ENCODE measurements at regions not wholly inside any gene's neighbourhood (a gene's known extent, or its start where the extent isn't known, plus 50 kb on each side); places are given as distances from the start of the nearest gene placed in this dataset.

DNA sequence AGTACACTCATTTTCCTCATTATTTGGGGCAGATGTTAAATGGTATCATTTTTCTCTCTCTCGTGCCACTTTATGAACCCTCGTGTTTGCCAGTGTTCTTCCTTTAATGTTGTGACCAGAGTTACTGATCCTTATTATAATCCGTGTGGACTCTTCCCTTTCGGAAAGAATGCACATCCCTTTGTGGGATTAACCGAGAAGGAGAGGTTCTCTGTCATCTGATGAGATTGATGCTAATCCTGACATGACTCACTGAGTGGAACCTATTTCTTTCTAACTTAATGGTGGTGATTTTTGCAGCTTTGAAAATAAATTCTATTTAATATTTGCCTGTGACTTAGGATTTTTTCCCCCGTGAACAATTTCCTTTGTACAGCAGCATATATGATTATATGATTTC lies 300.0 kb upstream of the MAN1A1 start:
- Histone ChIP-seq H3K9me3 (ENCODE audit: control insufficient read depth, insufficient read depth, low read length) (no peaks in the 10 kb centered on the region), H3K56ac (ENCODE audit: extremely low read depth, insufficient read depth, low read length) (no peak overlapping the region), H2AK5ac (ENCODE audit: low read depth, low read length) (no peak overlapping the region), H3K27ac (ENCODE audit: insufficient read depth, low read length) (no peak overlapping the region), H3K79me1 (ENCODE audit: low read depth in 1 of 2, low read length in 2 of 2) (no peaks in the 10 kb centered on the region), H4K20me1 (ENCODE audit: insufficient read depth, low read length) (no peaks in the 10 kb centered on the region), H3K4me1 (ENCODE audit: control insufficient read depth, insufficient read depth, low read length) (no peaks in the 10 kb centered on the region), H3K4me2 (ENCODE audit: low read depth, low read length) (no peak overlapping the region), H3K23ac (ENCODE audit: low read depth, low read length) (no peak overlapping the region), H3K4me3 (ENCODE audit: insufficient read depth, low read depth, low read length) (no peak overlapping the region), H2BK20ac (ENCODE audit: low read depth, low read length) (no peak overlapping the region), H3K9ac (ENCODE audit: low read depth, low read length) (no peak overlapping the region), H2BK120ac (ENCODE audit: low read depth, low read length) (no peak overlapping the region), H4K5ac (ENCODE audit: low read depth, low read length) (no peak overlapping the region), H3K14ac (replicated peaks; ENCODE audit: low read depth, low read length) (no peak overlapping the region), H4K91ac (ENCODE audit: insufficient read depth, low read depth, low read length) (no peak overlapping the region), H3K27me3 (ENCODE audit: control insufficient read depth, insufficient read depth, low read length) (no peaks in the 10 kb centered on the region), H4K8ac (ENCODE audit: low read depth in 2 of 2, low read length in 2 of 2) (no peak overlapping the region), H3K36me3 (ENCODE audit: control insufficient read depth, insufficient read depth, low read length) (no peaks in the 10 kb centered on the region), H3K4ac (ENCODE audit: low read depth, low read length) (no peak overlapping the region), H2AFZ (replicated peaks; ENCODE audit: low read length, poor library complexity) (no peak overlapping the region), H3K18ac (ENCODE audit: low read depth, low read length) (no peak overlapping the region), H2AK9ac (replicated peaks; ENCODE audit: low read depth, low read length, poor library complexity) (no peak overlapping the region), H2BK5ac (ENCODE audit: low read depth, low read length, poor library complexity, severe bottlenecking) (no peak overlapping the region), H3K9me1 (ENCODE audit: insufficient read depth, low read length) (no peaks in the 10 kb centered on the region), H2BK15ac (ENCODE audit: low read depth, low read length) (no peak overlapping the region)
- dilution Hi-C loops (cut with HindIII; ENCODE audit: low sequenced_read_pairs, unreplicated experiment) = no loop called here
- TF ChIP-seq MAZ (IDR thresholded peaks at IDR 0.05; ENCODE audit: borderline replicate concordance, low read depth, low read length) (no peak), BHLHE40 (IDR thresholded peaks at IDR 0.05; ENCODE audit: low read depth, low read length) (no peak), NFE2L2 (IDR thresholded peaks at IDR 0.05; ENCODE audit: low read depth, low read length) (no peak), SMC3 (IDR thresholded peaks at IDR 0.05; ENCODE audit: low read depth, low read length) (no peak), RAD21 (IDR thresholded peaks at IDR 0.05; ENCODE audit: low read length) (no peak), CEBPB (IDR thresholded peaks at IDR 0.05; ENCODE audit: low read depth, low read length) (no peak)
- TF ChIP-seq, protein P1, sequence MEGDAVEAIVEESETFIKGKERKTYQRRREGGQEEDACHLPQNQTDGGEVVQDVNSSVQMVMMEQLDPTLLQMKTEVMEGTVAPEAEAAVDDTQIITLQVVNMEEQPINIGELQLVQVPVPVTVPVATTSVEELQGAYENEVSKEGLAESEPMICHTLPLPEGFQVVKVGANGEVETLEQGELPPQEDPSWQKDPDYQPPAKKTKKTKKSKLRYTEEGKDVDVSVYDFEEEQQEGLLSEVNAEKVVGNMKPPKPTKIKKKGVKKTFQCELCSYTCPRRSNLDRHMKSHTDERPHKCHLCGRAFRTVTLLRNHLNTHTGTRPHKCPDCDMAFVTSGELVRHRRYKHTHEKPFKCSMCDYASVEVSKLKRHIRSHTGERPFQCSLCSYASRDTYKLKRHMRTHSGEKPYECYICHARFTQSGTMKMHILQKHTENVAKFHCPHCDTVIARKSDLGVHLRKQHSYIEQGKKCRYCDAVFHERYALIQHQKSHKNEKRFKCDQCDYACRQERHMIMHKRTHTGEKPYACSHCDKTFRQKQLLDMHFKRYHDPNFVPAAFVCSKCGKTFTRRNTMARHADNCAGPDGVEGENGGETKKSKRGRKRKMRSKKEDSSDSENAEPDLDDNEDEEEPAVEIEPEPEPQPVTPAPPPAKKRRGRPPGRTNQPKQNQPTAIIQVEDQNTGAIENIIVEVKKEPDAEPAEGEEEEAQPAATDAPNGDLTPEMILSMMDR (conservative IDR thresholded peaks at IDR 0.05; ENCODE audit: low read depth, low read length) = no peak
- in situ Hi-C loops (cut with MboI; ENCODE audit: low sequenced_read_pairs) = no loop called here
- ChIA-PET POLR2A (ENCODE audit: unreplicated experiment) (no interaction called here), CTCF (no interaction called here)
- no peak for ATAC-seq (ENCODE audit: low read depth)
- 100% methylated on average over 2 of the region's 6 CpGs; no CpG with 5 or more reads in 1 of the 2 experiments for WGBS, 2 experiments (ENCODE audit: extremely low coverage in 2 of 2, insufficient read length in 1 of 2)
- DNase-seq = no peak
- no TSS peak for BruUV-seq (replicated peaks)
- intact Hi-C loops (cut with micrococcal nuclease) = no loop called here

Data from IMR-90 (cell line).